ENCODE measurements at regions not wholly inside any gene's neighbourhood (a gene's known extent, or its start where the extent isn't known, plus 50 kb on each side); places are given as distances from the start of the nearest gene placed in this dataset.

- no peak for TF ChIP-seq CTCF (IDR thresholded peaks at IDR 0.05)
- TF ChIP-seq POLR2A (IDR thresholded peaks at IDR 0.05; ENCODE audit: low read depth) = no peak
- no peak for TF ChIP-seq EP300 (IDR thresholded peaks at IDR 0.05)
- no peak for TF ChIP-seq POLR2AphosphoS5 (IDR thresholded peaks at IDR 0.05)
Measured at GRCh38 chr18:8911408-8912340, 190.8 kb upstream of the NDUFV2 start.
